Parathyroid adenoma (tissue), 2 donors: ENCODE measurements at regions not wholly inside any gene's neighbourhood (a gene's known extent, or its start where the extent isn't known, plus 50 kb on each side); places are given as distances from the start of the nearest gene placed in this dataset.

Source experiments
- H2AFZ ChIP-seq: fragments of 300-600 bp; sonication (generic); one replicate; pipeline ENCODE4 v1.7.0; 2017; ENCODE audit warnings: antibody characterized with exemption, mild to moderate bottlenecking
- H3K27ac ChIP-seq: fragments of 300-600 bp; sonication (generic); one replicate; pipeline ENCODE4 v1.7.0; 2017
- H3K27me3 ChIP-seq: fragments of 300-600 bp; sonication (generic); one replicate; pipeline ENCODE4 v1.7.0; 2017; ENCODE audit warnings: low read length; ENCODE audit not compliant: control insufficient read depth, insufficient read depth
- H3K36me3 ChIP-seq: fragments of 300-600 bp; sonication (generic); one replicate; pipeline ENCODE4 v1.7.0; 2017; ENCODE audit warnings: low read length; ENCODE audit not compliant: control insufficient read depth, insufficient read depth
- H3K4me1 ChIP-seq: fragments of 300-600 bp; sonication (generic); one replicate; pipeline ENCODE4 v1.7.0; 2017; ENCODE audit warnings: control low read depth
- H3K4me2 ChIP-seq: fragments of 300-600 bp; sonication (generic); one replicate; pipeline ENCODE4 v1.7.0; 2017; ENCODE audit warnings: low read length
- H3K4me3 ChIP-seq: fragments of 300-600 bp; sonication (generic); one replicate; pipeline ENCODE4 v1.7.0; 2017; ENCODE audit warnings: low read depth, low read length
- H3K79me2 ChIP-seq: fragments of 300-600 bp; sonication (generic); one replicate; pipeline ENCODE4 v1.7.0; 2017; ENCODE audit warnings: control low read depth
- H3K9ac ChIP-seq: fragments of 300-600 bp; sonication (generic); one replicate; pipeline ENCODE4 v1.7.0; 2017; ENCODE audit warnings: mild to moderate bottlenecking
- H3K9me3 ChIP-seq: fragments of 300-600 bp; sonication (generic); one replicate; pipeline ENCODE4 v1.7.0; 2017; ENCODE audit warnings: low read length; ENCODE audit not compliant: control insufficient read depth
- TF ChIP-seq, protein P1 (sequence below): fragments of 300-600 bp; sonication (generic); IDR thresholded peaks from one replicate; pipeline ENCODE4 v1.7.0; 2017; ENCODE audit warnings: antibody characterized with exemption, mild to moderate bottlenecking
- donor health status: primary hyperparathyroidism.

DNA sequence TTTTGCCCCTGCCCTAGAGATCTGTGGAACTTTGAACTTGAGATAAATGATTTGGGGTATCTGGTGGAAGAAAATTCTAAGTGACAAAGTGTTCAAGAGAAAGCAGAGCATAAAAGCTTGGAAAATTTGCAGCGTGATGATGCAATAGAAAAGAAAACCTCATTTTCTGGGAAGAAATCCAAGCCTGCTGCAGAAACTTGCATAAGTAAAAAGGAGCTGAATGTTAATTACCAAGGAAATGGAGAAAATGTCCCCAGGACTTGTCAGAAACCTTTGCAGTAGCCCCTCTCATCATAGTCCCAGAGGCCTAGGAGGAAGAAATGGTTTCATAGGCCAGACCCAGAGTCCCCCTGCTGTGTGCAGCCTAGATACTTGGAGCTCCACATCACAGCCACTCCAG, 686.9 kb downstream of the FAM181B start:
- no peaks in the 10 kb centered on the region for H3K27me3 ChIP-seq
- H3K4me1 ChIP-seq = no peaks in the 10 kb centered on the region
- no peak overlapping the region for H2AFZ ChIP-seq
- no peaks in the 10 kb centered on the region for H3K9me3 ChIP-seq
- no peaks in the 10 kb centered on the region for H3K79me2 ChIP-seq
- no peak overlapping the region for H3K9ac ChIP-seq
- no peaks in the 10 kb centered on the region for H3K36me3 ChIP-seq
- no peak overlapping the region for H3K27ac ChIP-seq
- H3K4me2 ChIP-seq = no peak overlapping the region
- TF ChIP-seq, protein P1, sequence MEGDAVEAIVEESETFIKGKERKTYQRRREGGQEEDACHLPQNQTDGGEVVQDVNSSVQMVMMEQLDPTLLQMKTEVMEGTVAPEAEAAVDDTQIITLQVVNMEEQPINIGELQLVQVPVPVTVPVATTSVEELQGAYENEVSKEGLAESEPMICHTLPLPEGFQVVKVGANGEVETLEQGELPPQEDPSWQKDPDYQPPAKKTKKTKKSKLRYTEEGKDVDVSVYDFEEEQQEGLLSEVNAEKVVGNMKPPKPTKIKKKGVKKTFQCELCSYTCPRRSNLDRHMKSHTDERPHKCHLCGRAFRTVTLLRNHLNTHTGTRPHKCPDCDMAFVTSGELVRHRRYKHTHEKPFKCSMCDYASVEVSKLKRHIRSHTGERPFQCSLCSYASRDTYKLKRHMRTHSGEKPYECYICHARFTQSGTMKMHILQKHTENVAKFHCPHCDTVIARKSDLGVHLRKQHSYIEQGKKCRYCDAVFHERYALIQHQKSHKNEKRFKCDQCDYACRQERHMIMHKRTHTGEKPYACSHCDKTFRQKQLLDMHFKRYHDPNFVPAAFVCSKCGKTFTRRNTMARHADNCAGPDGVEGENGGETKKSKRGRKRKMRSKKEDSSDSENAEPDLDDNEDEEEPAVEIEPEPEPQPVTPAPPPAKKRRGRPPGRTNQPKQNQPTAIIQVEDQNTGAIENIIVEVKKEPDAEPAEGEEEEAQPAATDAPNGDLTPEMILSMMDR = no peak
- no peak overlapping the region for H3K4me3 ChIP-seq

DNA sequence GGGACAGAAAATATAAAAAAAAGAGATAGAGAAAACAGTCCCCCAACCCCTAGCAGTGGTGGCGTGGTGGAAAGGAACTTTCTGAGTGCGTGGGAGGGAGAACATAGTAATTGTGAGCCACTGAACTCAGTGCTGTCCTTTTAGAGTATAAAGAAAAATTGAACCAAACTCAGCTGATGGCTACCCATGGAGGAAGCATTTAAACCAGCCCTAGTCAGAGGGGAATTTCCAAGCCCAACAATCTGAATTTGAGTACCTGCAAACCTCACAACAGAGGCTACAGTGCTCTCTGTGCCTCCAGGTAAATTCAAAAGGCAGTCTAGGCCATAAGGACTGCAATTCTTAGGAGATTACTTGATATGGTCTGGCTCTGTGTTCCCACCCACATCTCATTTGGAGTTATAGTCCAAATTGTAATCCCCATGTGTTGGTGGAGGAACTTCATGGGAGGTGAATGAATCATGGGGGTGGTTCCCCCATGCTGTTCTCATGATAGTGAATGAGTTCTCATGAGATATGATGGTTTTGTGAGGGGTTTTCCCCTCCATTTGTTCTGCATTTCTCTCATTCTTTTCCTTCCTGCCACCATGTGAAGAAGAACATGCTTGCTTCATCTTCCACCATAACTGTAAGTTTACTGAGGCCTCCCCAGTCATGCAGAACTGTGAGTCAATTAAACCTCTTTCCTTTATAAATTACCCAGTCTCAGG, 687.8 kb downstream of the FAM181B start:
- no peak overlapping the region for H3K27ac ChIP-seq
- H3K9ac ChIP-seq = no peak overlapping the region
- H3K4me3 ChIP-seq = no peak overlapping the region
- H2AFZ ChIP-seq = no peak overlapping the region
- no peaks in the 10 kb centered on the region for H3K27me3 ChIP-seq
- no peaks in the 10 kb centered on the region for H3K79me2 ChIP-seq
- H3K4me2 ChIP-seq = no peak overlapping the region
- TF ChIP-seq, protein P1 = no peak
- no peaks in the 10 kb centered on the region for H3K4me1 ChIP-seq
- H3K36me3 ChIP-seq = no peaks in the 10 kb centered on the region
- no peaks in the 10 kb centered on the region for H3K9me3 ChIP-seq

DNA sequence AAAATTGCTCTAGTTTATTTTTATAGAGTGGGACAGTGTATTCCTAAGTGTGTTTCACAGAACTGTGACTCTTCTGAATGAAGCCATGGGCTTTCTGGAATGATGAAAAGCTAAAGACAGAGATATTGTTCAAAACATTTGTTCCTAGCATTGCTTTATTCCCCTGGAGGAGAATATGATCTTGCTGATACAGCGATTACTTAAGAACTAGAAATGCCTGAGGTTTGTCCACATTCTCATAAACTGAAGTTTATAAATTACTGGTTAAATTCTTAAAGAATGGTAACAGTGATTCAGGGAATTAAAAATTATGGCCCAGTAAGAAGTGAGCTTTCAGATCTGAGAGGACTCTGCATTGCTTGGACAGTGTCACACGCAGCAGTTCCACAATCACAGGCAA, 690.3 kb downstream of the FAM181B start:
- H3K9ac ChIP-seq = no peak overlapping the region
- no peaks in the 10 kb centered on the region for H3K79me2 ChIP-seq
- no peaks in the 10 kb centered on the region for H3K4me1 ChIP-seq

DNA sequence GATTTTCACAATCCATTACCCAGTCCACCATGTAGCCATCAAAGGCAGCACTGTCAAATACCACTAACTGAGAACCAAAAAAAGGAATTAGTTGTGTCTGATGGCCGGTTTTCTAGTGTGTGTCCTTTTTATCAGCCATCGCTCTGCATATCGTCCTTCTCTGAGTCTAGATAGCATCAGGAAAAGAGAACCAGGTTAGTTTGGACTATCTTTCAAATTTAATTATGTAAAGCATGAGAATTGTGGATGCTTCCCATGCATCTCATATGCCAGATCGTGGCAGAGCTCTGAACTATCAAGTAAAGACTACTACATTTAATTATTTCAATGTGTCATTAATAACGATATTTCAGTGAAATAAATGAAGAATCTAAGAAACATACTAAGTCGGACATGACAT, 691.9 kb downstream of the FAM181B start:
- Histone ChIP-seq H3K4me3 (no peak overlapping the region), H3K9ac (no peak overlapping the region), H3K36me3 (no peaks in the 10 kb centered on the region), H3K79me2 (no peaks in the 10 kb centered on the region), H3K27me3 (no peaks in the 10 kb centered on the region), H3K4me1 (no peaks in the 10 kb centered on the region), H3K4me2 (no peak overlapping the region), H2AFZ (no peak overlapping the region), H3K27ac (no peak overlapping the region), H3K9me3 (no peaks in the 10 kb centered on the region)
- TF ChIP-seq, protein P1 = no peak

More for the DNA sequence above, 690.3 kb downstream of the FAM181B start:
- Histone ChIP-seq H3K36me3 (no peaks in the 10 kb centered on the region), H3K27me3 (no peaks in the 10 kb centered on the region), H2AFZ (no peak overlapping the region), H3K9me3 (no peaks in the 10 kb centered on the region), H3K27ac (no peak overlapping the region), H3K4me2 (no peak overlapping the region), H3K4me3 (no peak overlapping the region)
- TF ChIP-seq, protein P1 = no peak

DNA sequence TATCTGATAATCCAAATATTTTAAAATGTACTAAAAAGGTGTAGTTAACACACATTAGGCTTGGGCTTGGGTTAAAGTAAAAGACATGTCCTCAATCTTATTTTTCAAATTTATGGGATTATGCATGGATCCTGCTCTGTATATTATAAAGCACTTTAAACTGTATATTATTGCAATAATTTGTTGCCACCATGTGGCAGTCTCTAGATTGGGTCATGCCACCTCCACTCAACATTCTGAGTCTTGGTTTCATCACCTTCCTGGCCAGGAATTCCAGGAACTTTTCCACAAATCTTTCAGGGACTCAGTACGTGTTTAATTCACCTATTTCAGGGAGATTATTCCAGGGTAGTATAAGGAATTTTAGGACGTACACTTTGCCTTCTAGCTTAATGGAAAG, 695.5 kb downstream of the FAM181B start:
- H3K27me3 ChIP-seq = no peaks in the 10 kb centered on the region
- no peak overlapping the region for H3K4me2 ChIP-seq
- H3K4me1 ChIP-seq = no peaks in the 10 kb centered on the region
- H3K9ac ChIP-seq = no peak overlapping the region
- no peaks in the 10 kb centered on the region for H3K79me2 ChIP-seq
- H3K27ac ChIP-seq = no peak overlapping the region
- H3K36me3 ChIP-seq = no peaks in the 10 kb centered on the region
- no peak overlapping the region for H2AFZ ChIP-seq
- no peak overlapping the region for H3K4me3 ChIP-seq
- TF ChIP-seq, protein P1 = no peak
- H3K9me3 ChIP-seq = no peaks in the 10 kb centered on the region
